GM20000 (cell line): ENCODE measurements at regions not wholly inside any gene's neighbourhood (a gene's known extent, or its start where the extent isn't known, plus 50 kb on each side); places are given as distances from the start of the nearest gene placed in this dataset.
"Not testable (repeated sequence)": the region's sequence is repeated elsewhere in the genome, so short reads cannot be mapped to it uniquely, and the experiment has no call there.

Experiments used
- DNase-seq: peaks from one replicate; pipeline ENCODE4 v3.0.0; 2012; ENCODE audit warnings: low spot score
- CTCF ChIP-seq: IDR thresholded peaks from 2 replicates; pipeline ENCODE4 v1.5.1; 2012; ENCODE audit warnings: mild to moderate bottlenecking, control low read depth; ENCODE audit errors: extremely low read depth, missing control alignments

GRCh38 chr10:86579883-86580520, 58.4 kb upstream of the WAPL start:
- no peak for DNase-seq
- TF ChIP-seq CTCF = no peak

GRCh38 chr10:86580521-86580891, 58.9 kb upstream of the WAPL start:
- DNase-seq = no peak
- TF ChIP-seq CTCF = no peak

GRCh38 chr10:86583983-86584382, 62.4 kb upstream of the WAPL start:
- DNase-seq = peak; percentile 61
- no peak for TF ChIP-seq CTCF

GRCh38 chr10:86585037-86585929, 63.7 kb upstream of the WAPL start:
- DNase-seq = peak; percentile 86

GRCh38 chr10:86586516-86586915, 64.9 kb upstream of the WAPL start:
- no peak for DNase-seq
- no peak for TF ChIP-seq CTCF

More at GRCh38 chr10:86585037-86585929, 63.7 kb upstream of the WAPL start:
- TF ChIP-seq CTCF = peak; percentile 80

GRCh38 chr10:86588781-86589180, 65.6 kb upstream of the OPN4 start:
- not testable (repeated sequence) for DNase-seq

GRCh38 chr10:86591436-86591835, 62.9 kb upstream of the OPN4 start:
- DNase-seq = no peak
- TF ChIP-seq CTCF = no peak
